Smooth muscle cell (in vitro differentiated cells): ENCODE measurements at regions not wholly inside any gene's neighbourhood (a gene's known extent, or its start where the extent isn't known, plus 50 kb on each side); places are given as distances from the start of the nearest gene placed in this dataset.

ENCODE experiments used
- DNase-seq: peaks from one replicate; lab custom pipeline; 2025; ENCODE audit not compliant: unreplicated experiment; lab: John Stamatoyannopoulos, UW
- H2AFZ ChIP-seq: fragments of 200-600 bp; sonication (generic); 2 replicates; pipeline ENCODE4 v1.6.0; 2016; ENCODE audit warnings: antibody characterized with exemption, low read depth, mild to moderate bottlenecking
- H3F3A ChIP-seq: fragments of 200-600 bp; sonication (generic); 2 replicates; pipeline ENCODE4 v1.6.0; 2017; ENCODE audit warnings: antibody characterized with exemption, low read depth
- H3K27ac ChIP-seq: fragments of 200-600 bp; sonication (generic); 2 replicates; pipeline ENCODE4 v1.5.1; 2016; ENCODE audit warnings: low read depth, mild to moderate bottlenecking
- H3K27me3 ChIP-seq: fragments of 200-600 bp; sonication (generic); 2 replicates; pipeline ENCODE4 v1.6.1; 2016; ENCODE audit warnings: low read depth, mild to moderate bottlenecking
- H3K36me3 ChIP-seq: fragments of 200-600 bp; sonication (generic); 2 replicates; pipeline ENCODE4 v1.5.1; 2016; ENCODE audit warnings: low read depth
- H3K4me1 ChIP-seq: fragments of 200-600 bp; sonication (generic); 2 replicates; pipeline ENCODE4 v1.5.1; 2016; ENCODE audit warnings: low read depth
- H3K4me2 ChIP-seq: fragments of 200-600 bp; sonication (generic); 2 replicates; pipeline ENCODE4 v1.6.0; 2016; ENCODE audit warnings: mild to moderate bottlenecking
- H3K4me3 ChIP-seq: fragments of 200-600 bp; sonication (generic); 2 replicates; pipeline ENCODE4 v1.5.1; 2016; ENCODE audit warnings: mild to moderate bottlenecking
- H3K79me2 ChIP-seq: fragments of 200-600 bp; sonication (generic); 2 replicates; pipeline ENCODE4 v1.6.0; 2016; ENCODE audit warnings: low read depth, mild to moderate bottlenecking
- H3K9ac ChIP-seq: fragments of 200-600 bp; sonication (generic); 2 replicates; pipeline ENCODE4 v1.6.0; 2016; ENCODE audit warnings: low read depth
- H3K9me3 ChIP-seq: fragments of 200-600 bp; sonication (generic); replicated peaks from 2 replicates; pipeline ENCODE4 v1.5.1; 2016; ENCODE audit warnings: low read depth
- H4K20me1 ChIP-seq: fragments of 200-600 bp; sonication (generic); 2 replicates; pipeline ENCODE4 v1.6.0; 2016; ENCODE audit warnings: low read depth
- WGBS: methylation state at CpG from one replicate; pipeline ENCODE4 v1.1.7; 2016; ENCODE audit warnings: low lambda C conversion rate; 5-methylcytosine and 5-hydroxymethylcytosine counted together
- TF ChIP-seq, protein P1 (sequence below): fragments of 200-600 bp; sonication (generic); IDR thresholded peaks from 2 replicates; pipeline ENCODE4 v1.5.1; 2017; ENCODE audit warnings: borderline replicate concordance, mild to moderate bottlenecking, antibody characterized with exemption; ENCODE audit not compliant: insufficient read depth, poor library complexity, severe bottlenecking

DNA sequence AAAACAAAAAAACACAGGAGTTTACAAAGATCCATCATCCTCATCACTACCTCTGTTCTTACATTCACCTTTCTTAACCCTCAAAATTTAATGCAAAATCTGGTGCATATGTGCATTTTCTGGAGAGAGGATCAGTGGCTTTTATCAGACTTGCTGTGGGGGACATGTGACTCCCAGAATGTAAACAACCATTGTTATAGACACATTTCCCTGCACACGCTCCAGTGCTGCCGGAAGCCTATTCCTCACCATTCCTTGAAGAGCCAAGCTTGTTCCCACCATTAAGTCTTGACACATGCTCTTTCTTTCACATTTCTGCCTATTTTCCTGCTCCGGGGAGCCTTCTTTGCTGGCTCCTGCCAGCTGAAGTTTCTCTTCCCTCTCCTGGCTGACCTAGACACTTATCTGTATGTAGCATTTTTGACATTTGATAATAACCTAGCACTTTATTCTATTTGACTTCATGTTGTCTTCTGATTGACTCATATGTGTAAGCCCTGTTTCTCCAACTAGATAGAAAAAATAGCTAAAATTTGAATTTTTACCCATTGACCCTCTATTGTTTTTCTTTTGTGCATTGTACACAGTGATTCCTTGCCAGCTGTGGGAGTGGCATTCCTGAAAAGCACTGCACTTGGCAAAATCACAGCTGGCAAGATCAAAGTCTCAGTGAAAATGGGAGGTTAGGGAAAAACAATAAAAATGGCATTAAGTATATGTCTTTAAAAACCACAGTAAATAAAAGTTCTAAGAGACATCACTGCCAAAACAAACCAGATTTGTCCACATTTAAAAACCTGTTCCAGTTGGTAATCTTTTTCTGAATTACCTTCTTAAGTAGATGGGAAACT is 76.8 kb upstream of the CIBAR2 start:
- TF ChIP-seq, protein P1, sequence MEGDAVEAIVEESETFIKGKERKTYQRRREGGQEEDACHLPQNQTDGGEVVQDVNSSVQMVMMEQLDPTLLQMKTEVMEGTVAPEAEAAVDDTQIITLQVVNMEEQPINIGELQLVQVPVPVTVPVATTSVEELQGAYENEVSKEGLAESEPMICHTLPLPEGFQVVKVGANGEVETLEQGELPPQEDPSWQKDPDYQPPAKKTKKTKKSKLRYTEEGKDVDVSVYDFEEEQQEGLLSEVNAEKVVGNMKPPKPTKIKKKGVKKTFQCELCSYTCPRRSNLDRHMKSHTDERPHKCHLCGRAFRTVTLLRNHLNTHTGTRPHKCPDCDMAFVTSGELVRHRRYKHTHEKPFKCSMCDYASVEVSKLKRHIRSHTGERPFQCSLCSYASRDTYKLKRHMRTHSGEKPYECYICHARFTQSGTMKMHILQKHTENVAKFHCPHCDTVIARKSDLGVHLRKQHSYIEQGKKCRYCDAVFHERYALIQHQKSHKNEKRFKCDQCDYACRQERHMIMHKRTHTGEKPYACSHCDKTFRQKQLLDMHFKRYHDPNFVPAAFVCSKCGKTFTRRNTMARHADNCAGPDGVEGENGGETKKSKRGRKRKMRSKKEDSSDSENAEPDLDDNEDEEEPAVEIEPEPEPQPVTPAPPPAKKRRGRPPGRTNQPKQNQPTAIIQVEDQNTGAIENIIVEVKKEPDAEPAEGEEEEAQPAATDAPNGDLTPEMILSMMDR = no peak
- 75% methylated on average over 3 of the region's 3 CpGs for WGBS
- peaks cover 69% of the 10 kb centered on the region for H3K79me2 ChIP-seq
- H4K20me1 ChIP-seq = peaks cover 6% of the 10 kb centered on the region
- peaks cover 19% of the 10 kb centered on the region for H3K36me3 ChIP-seq
- no peaks in the 10 kb centered on the region for H3K27me3 ChIP-seq
- peaks cover 7% of the 10 kb centered on the region for H3K9me3 ChIP-seq
- H3K27ac ChIP-seq = no peak overlapping the region
- H3F3A ChIP-seq = no peaks in the 10 kb centered on the region
- no peak for DNase-seq
- H3K4me2 ChIP-seq = no peak overlapping the region
- no peak overlapping the region for H3K9ac ChIP-seq
- H3K4me1 ChIP-seq = peaks cover 8% of the 10 kb centered on the region
- no peak overlapping the region for H2AFZ ChIP-seq
- H3K4me3 ChIP-seq = no peak overlapping the region

DNA sequence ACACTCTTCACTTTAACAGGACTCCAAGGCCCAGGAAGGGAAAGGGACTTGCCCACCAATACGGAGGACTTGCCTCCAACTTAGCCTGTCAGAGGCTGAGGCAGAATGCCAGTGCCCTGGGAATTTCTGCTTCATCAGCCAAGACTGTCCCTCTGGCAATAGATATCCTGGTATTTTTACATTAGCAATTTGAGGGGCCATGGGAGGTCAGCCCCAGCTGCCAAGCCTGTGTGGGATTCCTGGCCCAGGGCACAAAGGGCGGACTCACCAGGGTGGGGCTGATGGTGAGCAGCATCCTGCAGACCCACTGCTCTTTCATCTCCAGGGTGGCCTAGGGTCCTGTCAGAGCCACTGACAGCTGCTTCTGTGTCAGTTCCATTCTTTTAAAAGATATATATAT is 78.3 kb upstream of the CIBAR2 start:
- peaks cover 6% of the 10 kb centered on the region for H4K20me1 ChIP-seq
- WGBS = 94% methylated on average over 2 of the region's 2 CpGs

DNA sequence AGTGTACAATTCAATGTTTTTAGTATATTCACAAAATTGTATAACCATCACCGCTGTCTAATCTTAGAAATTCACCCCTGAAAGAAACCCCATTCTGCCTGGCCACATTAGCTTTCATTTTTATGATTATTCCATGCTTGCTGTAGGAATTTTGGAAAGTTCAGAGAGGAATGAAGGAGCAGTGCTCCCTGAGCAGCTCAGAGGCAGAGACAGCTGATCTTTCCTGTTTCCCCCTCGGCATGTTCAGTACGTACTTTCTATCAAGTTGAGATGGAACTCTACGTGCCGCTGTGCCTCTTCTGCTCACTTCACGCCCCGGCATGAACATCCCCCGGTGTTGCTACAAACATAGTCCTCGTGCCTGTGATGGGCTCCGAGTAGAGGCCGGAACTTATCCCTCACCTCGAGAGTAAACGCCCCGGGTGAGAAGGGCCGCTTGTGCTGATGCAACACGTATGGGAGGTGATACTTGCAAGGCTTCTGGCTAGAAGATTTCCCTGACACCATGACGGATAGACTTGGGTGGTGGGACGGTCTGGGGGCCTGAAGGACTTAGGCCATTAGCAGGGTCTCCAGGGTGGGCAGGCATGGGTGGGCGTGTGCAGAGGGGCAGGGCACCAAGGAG is 79.2 kb upstream of the CIBAR2 start:
- Histone ChIP-seq H3K9me3 (no peaks in the 10 kb centered on the region), H3K27ac (no peak overlapping the region), H3F3A (no peaks in the 10 kb centered on the region), H3K36me3 (peaks cover 6% of the 10 kb centered on the region), H2AFZ (no peak overlapping the region), H3K4me1 (peaks cover 8% of the 10 kb centered on the region), H3K9ac (no peak overlapping the region), H3K4me2 (no peak overlapping the region), H3K27me3 (no peaks in the 10 kb centered on the region), H4K20me1 (peaks cover 6% of the 10 kb centered on the region), H3K79me2 (peaks cover 64% of the 10 kb centered on the region), H3K4me3 (no peak overlapping the region)
- TF ChIP-seq, protein P1 = no peak
- DNase-seq = no peak
- 89% methylated on average over 19 of the region's 19 CpGs for WGBS

More for the DNA sequence above, 78.3 kb upstream of the CIBAR2 start:
- H2AFZ ChIP-seq = no peak overlapping the region
- H3K79me2 ChIP-seq = peaks cover 67% of the 10 kb centered on the region
- no peak overlapping the region for H3K4me3 ChIP-seq
- H3K9me3 ChIP-seq = no peaks in the 10 kb centered on the region
- H3K27me3 ChIP-seq = no peaks in the 10 kb centered on the region
- no peak overlapping the region for H3K27ac ChIP-seq
- peaks cover 6% of the 10 kb centered on the region for H3K36me3 ChIP-seq
- H3K9ac ChIP-seq = no peak overlapping the region
- DNase-seq = no peak
- no peak overlapping the region for H3K4me2 ChIP-seq
- H3K4me1 ChIP-seq = peaks cover 8% of the 10 kb centered on the region
- no peaks in the 10 kb centered on the region for H3F3A ChIP-seq
- TF ChIP-seq, protein P1 = no peak
